Kidney tubule cell (primary cell): ENCODE measurements at regions not wholly inside any gene's neighbourhood (a gene's known extent, or its start where the extent isn't known, plus 50 kb on each side); places are given as distances from the start of the nearest gene placed in this dataset.
"Not testable (repeated sequence)": the region's sequence is repeated elsewhere in the genome, so short reads cannot be mapped to it uniquely, and the experiment has no call there.

Experiments used
- DNase-seq: peaks from one replicate; pipeline ENCODE4 v3.0.0-alpha.2; 2018; ENCODE audit warnings: low spot score

DNA sequence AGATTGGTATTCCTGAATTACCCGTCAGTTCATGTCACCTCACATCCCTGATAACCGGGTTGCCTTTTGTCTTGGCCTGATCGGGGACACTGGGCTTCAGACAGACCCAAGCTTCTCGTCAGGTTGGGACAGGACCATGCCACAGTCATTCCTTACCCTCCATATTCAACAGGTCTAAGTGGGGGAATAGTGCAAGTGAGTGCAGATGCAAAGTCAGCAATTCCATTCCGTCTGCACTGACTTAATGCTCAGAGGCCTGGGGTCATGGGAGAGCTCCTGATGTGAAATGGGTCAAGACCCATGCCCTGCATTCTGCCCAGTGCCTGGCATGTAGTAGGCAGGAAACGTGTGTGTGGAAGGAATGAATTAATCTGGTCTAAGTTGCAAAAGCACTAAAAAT lies 95.4 kb upstream of the PITRM1 start:
- DNase-seq, result no peak

DNA sequence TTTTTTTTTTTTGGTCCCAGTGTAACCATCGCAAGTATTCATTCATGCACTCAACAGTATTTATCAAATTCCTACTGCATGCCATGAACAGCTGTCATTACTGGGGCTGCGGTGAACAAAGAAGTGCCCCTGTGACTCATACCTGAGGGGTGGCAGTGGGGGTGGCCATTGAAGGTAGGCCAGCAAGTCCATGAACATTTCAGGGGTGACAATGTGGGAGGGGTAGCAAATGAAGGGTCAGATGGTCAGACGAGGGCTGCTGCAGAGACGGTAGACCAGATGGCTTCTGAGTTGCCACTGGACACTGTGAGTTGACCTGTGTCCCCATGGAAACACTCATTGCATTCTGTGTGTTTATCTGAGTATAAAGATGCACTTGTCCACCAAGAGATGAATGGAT lies 92.5 kb upstream of the PITRM1 start:
- peak; percentile 82 for DNase-seq

DNA sequence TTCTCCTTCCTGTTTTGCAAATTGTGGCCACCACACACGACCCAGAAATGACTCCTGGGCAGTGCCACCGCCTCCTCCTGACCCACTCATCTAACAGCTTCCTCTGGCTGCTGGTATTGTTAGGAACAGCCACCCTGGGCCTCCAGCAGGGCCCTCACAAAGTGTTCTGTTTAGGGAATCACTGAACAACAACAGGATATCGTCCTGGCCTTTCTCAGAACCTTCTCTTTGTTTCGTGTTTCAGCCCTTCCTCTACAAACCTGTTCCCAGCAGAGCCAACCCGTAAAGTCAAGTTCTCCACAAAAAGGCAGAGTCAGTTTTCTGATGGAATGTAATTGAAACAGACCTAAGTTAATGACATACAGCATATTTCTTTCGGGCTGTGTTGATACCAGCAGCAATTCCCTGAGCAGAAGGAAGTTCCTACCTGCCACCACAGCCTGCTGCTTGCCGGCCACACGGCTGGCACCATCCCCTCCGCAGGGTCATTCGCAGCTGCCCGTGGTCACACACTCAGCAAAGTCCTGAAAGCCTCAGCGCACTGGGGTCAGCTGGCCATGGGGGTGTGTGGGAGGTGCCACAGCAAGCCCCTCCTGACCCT lies 91.7 kb upstream of the PITRM1 start:
- peak; percentile 56 for DNase-seq

DNA sequence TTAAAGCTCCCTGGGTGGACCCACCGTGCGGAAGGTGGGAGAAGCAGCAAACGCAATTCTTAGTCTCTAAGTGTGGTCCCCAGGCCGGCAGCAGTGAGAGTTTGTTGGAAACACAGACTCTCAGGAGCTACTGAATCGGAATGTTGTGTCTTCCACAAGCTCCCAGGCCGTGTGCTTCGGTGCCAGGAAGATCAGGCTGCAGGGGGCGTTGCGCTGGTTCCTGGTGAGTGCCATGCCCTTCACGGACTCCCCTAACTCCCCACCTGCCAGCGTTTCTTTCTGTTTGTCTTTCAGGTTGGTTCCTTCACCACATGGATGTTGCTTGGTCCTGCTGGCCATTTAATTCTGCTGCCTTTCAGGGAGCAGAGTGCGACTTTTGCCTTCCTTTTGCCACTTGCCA lies 91.2 kb upstream of the PITRM1 start:
- DNase-seq, result peak; percentile 10

DNA sequence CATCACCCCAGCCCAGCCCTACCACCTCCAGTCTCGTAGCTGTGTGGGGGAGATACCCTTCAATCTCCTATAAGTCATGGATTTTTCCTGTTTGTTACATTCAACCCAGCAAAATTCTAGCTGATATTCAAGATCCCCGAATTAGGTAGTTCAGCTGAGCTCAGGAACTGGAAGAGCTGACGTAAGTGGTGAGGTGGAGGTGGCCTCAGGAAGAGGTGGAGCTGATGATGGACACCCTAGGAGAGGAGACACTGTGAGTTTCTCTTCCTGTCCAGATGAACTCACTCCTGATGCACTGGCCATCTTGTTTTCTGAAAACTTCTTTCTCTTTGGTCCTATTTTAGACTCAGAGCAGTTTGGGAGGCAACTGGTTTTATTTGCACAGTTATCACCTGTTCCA lies 90.5 kb upstream of the PITRM1 start:
- DNase-seq, result peak; percentile 32

DNA sequence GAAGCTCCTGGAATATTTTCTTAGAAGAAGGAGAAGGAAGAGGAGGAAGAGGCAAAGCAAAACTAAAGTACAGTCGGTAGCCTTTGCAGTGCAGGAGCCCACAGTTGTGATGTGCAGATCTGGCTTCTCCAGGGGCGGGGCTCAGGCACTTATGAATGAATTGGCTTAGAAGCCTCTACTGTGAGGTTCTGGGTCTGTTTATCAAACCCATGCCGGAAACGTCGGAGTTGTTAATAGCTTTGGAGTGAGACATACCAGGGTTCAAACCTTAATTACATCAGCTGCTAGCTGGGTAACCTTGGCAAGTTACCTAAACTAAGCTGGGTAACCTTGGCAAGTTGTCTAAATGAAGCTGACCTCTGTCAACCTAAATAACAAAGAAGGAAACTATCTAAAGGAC lies 89.3 kb upstream of the PITRM1 start:
- DNase-seq, result peak; percentile 10

DNA sequence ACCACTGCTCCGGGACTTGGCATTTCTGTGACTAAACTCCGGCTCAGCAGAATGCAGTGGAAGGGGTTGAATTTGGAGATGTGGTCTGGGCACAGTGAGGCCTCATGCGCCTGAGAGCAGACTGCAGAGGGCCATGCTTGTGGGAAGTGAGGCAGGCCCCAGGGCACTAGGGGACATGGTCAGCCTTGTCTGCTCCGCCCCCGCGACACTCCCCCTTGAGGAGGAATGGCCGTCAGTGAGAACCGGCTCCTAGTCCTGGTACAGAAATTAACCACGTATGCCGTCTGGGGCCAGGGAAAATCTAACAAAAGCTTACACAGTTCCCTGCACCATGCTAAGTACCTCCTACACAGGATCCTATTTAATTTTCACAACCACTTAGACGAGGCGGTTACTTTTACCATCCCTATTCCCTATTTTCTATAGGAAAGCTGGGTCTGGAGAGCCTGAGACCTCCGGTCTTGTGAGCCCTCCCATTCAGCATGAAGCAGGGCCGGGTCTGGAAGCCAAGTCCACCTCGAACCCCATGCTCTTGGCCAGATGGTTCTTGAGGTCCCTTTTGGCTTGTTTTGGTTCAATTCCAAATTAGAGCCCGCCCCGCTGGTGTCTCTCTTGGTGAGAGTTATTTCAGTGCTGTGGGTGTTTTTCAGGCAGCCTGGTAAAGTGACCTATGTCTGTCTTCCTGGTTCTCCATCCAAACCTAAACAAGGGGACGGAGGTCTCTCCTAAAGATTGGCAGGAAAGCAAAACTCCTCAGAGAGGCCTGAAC lies 87.7 kb upstream of the PITRM1 start:
- no peak for DNase-seq

DNA sequence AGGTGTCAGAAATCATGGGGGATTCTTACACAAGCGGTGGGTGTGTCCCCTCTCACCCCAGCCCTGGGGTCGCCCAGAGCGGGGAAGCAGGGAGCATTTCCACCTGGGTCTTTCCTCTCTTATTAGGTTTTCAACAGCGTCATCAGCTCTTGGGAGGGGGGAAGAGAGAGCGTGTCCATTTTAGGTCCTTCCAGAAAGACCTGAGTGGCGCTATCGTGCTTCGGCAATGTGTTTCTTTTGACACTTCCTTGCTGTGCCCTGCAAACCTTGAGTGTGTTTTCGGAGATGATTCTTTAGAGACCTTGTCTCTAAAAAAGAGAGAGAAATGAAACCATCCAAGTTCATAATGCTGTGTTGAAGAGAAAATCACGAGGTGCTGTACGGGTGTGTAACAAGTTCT lies 86.9 kb upstream of the PITRM1 start:
- DNase-seq, result no peak

DNA sequence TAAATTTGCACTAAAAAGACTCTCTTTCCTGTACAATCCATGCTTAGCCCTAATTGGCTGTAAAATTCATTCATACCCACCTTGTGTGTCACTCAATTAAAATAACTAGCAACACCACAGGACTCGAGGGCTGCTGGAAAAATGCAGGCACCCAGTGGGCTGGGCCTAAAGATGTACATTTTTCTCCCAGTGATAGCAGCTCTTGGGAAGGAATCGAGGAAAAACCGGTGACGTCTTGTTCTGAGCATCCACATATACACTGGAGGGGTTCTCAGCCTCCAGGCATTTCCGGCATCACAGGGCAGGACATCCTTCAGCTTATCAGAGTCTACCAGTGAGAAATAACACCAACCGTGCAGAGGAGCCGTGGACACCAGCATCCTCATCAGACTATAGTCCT lies 85.8 kb upstream of the PITRM1 start:
- DNase-seq, result no peak

DNA sequence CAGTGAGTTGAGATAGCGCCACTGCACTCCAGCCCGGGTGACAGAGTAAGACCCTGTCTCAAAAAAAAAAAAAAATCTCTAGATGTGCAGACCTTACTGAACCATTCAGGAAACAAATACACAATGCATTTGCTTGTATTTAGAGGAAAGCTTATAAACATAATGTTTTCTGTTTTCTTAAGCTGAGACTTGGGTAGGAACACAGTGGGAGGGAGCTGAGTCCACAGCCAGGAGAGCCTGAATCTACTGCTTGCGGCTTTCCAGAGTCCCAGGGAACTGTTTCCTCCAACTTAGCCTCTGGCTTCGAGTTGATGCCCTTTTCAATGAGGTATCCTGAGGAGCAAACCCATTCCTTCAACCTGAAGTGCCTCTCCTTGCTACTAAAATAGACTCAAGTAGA lies 83.0 kb upstream of the PITRM1 start:
- no peak for DNase-seq

DNA sequence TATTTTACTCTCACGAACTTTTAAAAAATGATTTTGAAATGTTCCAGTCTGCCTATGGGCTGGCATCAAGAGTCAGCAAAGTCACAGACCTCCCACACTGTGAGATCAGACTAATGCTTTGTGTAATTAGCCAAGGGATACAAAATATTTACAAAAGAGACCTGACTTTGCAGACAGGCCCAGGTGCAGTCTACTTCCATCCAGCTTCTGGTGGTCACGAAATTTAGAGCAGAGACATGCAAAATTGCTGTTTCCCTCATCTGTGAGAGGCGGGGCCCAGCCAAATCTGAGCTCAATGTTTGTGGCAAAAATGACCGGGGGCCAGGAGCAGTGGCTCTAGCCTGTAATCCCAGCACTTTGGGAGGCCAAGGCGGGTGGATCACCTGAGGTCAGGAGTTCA lies 82.5 kb upstream of the PITRM1 start:
- no peak for DNase-seq

DNA sequence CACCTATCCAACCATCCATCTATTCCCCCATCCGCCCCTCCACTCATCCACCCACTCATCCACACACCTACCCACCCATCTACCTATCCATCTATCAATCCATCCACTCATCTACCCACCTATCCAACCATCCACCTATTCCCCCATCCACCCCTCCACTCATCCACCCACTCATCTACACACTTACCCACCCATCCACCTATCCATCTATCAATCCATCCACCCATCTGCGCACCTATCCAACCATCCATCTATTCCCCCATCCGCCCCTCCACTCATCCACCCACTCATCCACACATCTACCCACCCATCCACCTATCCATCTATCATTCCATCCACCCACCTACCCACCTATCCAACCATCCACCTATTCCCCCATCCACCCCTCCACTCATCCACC lies 81.4 kb upstream of the PITRM1 start:
- not testable (repeated sequence) for DNase-seq

DNA sequence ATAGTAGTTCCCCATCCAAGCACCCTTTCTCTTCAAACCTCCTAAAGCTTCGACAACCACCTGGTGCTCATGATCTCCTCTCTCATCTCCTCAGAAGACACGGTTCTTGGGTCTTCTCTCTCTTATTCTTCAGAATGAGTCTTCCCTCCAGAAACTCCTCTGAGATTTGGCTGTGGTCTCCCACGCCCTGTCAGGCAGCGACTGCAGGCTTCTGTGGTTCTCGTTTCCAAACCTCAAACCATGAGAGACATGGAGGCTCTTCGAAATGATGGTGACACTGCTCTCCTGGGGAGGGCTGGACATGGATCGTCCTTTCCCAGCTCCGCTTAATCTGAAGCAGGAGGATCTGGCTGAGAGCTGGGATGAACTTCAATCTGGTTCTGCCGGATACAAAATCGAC lies 78.6 kb upstream of the PITRM1 start:
- DNase-seq, result no peak

DNA sequence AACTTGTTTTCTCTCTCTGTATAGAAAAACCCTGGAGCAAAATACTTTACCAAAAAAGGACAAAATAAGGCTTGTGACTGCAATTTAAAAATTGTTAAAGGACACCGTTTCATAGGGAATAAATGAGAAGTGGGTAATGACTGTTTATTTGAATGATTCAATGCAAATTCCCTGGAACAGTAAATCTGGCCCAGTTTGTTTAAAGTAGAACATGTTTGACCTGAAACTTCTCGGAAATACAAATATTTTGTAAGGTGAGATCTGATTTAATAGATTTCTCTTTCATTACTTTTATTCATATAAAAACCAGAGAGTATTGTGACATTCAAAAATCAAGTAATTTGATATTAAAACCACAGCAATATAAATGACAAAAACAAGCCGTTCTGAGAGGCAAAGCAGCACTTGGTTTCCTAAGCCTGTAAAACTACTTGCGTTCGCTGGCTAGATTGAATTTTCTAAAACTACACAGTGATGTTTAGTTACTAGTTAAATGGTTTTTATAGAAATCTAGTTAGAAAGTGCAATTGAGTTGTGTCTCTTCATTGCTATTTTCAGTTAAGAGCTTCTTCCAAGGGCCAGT lies 76.8 kb upstream of the PITRM1 start:
- DNase-seq, result no peak

DNA sequence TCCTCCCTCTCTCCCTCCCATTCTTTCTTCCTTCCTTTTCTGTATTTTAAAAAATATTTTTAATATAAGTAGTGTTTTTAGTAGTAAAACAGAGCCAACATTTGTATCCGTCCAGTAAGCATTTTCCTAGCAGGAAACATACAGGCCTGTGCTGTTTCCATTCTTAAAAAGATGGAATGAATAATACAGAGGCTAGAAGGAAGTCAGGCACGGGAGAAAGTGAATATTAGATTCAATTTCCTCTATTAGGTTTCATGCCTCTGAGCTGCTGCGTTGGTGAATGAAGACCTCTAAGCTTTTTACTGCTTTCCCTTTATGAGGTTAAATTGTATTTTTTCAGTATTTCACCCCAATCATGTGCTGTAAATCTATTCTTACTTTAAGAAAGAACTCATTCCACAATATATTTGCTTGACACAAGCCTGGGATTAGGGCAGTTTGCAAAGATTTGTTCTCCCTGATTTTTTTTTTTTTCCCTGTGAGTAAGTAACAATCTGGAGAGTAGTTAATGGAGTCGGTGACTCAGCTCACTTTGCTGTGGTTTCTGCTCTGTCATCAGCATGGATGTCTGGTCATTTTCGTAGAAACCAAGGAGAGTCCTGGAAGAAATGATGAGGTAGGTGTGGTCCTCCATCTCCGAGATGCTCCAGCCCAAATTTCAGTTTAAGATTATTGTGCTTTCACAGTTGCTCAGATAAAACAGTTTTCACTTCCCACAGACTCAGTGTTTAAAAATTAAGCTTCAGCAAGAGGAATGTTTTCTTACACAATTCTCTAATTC lies 76.1 kb upstream of the PITRM1 start:
- peak; percentile 90 for DNase-seq

DNA sequence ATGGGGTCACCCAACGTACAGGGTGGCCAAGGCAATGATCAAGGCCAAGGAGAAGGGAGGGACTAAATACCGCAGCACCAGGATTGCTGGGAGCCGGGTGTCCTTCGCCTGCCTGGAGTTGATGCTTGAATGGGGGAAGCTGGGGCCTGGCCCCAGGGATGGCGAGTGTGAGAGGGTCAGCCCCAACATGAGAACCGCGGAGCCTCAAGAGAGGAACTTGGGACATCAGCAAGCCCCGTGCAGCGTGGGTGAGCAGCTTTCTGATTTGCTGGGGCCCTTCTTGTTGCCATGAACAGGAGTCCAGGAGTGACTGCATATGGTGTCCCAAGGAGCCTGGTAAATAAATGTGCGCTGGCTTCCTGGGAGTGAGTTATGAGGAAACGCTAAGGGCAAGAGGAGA lies 72.8 kb upstream of the PITRM1 start:
- no peak for DNase-seq

DNA sequence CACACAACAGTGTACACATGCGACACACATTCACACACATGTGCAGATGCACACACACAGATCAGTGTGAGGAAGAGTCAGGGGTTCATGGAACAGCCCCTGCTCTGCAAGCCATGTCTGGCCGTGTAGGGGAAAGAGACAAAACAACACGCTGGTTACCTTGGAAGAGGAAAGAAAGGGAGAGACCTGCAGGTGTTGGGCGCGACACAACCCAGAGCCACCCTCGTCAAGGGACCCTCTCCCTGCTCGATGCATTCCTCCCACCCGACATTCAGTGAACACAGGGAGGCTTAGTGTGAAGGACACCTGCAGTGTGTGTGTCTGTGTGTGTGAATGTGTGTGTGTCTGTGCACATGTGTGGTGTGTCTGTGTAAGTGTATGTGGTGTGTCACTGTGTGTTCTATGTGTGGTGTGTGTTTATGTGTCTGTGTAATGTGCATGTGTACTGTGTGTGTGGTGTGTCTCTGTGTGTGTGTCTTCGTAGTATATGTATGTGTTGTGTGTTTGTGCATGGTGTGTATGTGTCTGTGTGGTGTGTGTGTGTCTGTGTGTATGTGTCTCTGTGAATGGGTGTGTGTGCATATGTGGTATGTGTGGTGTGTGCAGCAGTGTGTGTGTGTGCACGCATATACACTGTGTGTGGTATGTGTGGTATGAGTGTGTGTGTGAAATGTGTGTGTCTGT lies 69.5 kb upstream of the PITRM1 start:
- no peak for DNase-seq

DNA sequence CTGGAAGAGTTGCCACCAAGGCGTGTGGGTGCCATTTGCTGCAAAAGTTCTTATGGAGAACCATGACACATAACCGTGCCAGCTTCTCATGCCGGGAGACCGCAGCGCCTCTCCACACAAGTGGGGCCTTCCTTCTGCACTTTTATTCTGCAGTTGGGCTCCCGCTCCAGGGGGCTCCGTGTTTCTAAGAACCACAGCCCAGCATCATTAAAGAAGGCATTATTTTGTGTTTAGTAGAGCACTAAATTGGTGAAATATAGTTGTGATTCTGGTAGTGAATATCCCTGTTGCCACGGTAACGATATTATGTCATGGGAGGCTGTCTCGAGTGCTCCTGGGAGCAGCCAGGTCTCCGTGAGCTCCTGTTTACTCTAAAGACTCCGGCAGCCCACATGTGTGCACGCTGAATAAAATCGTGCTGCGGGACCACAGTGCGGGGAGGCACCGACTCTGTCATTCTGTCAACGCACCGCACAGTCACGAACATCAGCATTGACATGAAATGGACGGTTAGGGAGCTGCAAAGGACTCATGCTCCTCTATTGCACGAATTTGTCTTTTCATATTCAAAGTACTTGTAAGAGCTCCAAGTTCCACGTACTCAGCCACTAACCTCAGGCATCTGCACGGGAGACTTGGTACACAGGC lies 68.8 kb upstream of the PITRM1 start:
- no peak for DNase-seq

DNA sequence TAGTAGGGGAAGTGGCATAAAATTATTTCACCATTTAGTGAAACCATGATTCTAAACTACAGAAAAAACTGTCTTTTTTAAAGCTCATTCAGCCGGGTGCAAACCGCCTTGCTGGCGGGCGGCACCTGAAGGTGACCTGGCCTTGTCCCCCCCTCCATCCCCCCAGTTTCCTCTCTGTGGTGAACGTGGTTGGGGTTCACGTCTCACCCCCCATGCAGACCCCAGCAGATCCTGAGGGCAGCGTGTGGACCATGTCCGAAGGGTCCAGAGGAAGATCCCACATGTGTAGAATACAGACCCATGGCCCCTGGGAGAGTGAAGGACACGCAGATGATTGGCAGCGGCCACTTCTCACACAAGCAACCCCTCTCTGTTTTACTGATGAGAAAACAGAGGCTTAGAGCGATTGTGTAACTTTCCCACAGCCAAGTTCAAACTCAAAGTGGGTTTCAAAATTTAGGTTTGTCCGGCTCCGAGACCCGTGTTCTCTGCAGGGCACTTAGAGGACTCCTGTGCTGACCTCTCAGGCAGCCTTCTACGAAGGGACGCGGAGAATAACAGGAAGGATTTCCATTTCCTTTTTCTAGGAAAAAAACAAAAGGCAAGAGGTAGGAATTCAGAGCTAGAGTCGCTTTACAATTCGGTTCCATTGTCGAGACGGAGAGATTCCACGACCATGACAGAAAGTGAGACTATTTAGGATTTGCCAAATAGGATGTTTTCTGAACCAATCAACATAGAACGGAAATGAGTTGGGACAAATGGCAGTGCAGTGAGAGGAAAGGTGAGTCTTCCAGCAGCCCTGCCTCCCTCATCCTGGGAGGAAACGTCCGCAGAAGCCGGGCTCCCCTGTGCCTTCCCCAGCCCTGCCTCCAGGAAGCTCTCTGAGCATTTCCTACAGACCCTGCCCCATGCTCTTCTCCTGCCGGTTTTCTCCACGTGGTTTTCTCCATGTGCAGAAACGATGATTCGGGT lies 67.6 kb upstream of the PITRM1 start:
- DNase-seq, result no peak

DNA sequence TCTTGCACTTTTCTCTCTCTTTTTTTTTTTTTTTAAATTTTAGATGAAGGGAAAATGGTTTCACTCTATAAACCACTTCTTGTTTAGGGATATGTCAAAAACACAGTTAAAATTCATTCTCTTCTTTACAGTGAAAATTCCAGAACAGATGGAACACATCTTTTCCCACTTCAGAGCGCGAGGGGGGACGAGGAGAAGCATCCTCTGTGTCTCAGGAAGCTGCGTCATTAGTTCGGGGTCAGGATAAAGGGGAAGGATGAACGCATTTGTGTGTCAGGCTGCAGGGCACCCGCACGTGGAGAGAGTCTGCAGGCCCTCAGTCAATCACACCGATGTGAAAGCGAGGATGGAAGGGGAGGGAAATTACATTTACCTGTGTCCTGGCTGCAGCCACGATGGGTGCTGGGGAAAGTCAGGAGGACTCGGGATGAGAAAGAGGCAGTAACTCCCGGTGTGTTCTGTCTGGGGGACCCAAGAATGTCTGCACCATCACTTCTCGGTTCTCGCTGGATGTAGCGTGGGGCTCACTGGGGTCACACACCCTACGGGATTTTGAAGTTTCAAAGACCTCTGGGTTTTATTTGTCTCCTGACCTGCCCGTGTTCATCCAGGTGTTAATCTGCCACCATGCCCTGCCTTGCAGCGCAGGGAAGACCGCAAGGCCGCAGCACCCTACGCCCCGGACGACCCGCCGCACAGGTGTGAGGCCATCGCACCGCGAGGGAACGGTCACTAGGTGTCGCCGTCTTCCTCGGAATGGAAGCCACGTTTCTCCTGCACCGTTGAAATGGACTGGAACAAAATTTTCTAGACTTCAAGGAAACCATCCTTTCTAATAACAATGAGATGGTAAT lies 66.7 kb upstream of the PITRM1 start:
- DNase-seq, result peak; percentile 72
